Pancreas (tissue), 10 donors: ENCODE measurements at regions not wholly inside any gene's neighbourhood (a gene's known extent, or its start where the extent isn't known, plus 50 kb on each side); places are given as distances from the start of the nearest gene placed in this dataset.

Experiments
- ATAC-seq, 4 donors: fragments of 200-7000 bp; cut with Tn5 transposase; one replicate each; pipeline versions ENCODE4 v1.8.0 to v1.9.1; 2020; ENCODE audit warnings: mild to moderate bottlenecking in 4 of 4, moderate library complexity in 4 of 4
- DNase-seq, 6 donors: peaks; one replicate each; pipeline ENCODE4 v3.0.0-alpha.2; 2020
- FAIRE-seq: peaks from 2 replicates; lab custom pipeline; 2012; peaks lifted over from hg19 to GRCh38; lab: Jason Lieb, UNC
- H3K27ac ChIP-seq, 4 donors: fragments of 200-600 bp; sonication (generic); 1 replicate in 3 of 4; 2 replicates in 1 of 4; pipeline versions ENCODE4 v1.5.0 to v1.8.0; 2020
- H3K27me3 ChIP-seq, 4 donors: fragments of 200-600 bp; one replicate each; pipeline ENCODE4 v1.8.0; 2021
- H3K36me3 ChIP-seq, 3 donors: fragments of 200-600 bp; sonication (generic) in 1 of 3; one replicate each; pipeline versions ENCODE4 v1.5.0 to v1.8.0; 2020 to 2021
- H3K4me1 ChIP-seq, 3 donors: fragments of 200-600 bp; one replicate each; pipeline ENCODE4 v1.8.0; 2021
- H3K4me3 ChIP-seq, 4 donors: fragments of 200-600 bp; sonication (generic) in 2 of 4; one replicate each; pipeline versions ENCODE4 v1.5.0 to v1.8.0; 2020 to 2021
- H3K9me3 ChIP-seq, 4 donors: fragments of 200-600 bp; one replicate each; pipeline ENCODE4 v1.8.0; 2021
- CTCF ChIP-seq, 4 donors: fragments of 200-600 bp; sonication (generic) in 3 of 4; IDR thresholded peaks; one replicate each; pipeline versions ENCODE4 v1.5.0 to v1.8.0; 2021; ENCODE audit warnings: antibody characterized with exemption in 4 of 4
- WGBS, 2 donors: extraction: QIAGEN DNeasy Blood & Tissue Kit; methylation state at CpG; one replicate each; pipeline ENCODE4 v1.1.7; 2013; 5-methylcytosine and 5-hydroxymethylcytosine counted together
- intact Hi-C, 3 donors: fragments of 100-400 bp; cut with DNase I; formaldehyde crosslinking; loops; one replicate each; pipeline versions ENCODE4 v1.11.1 to v1.14.2; 2022
- donor health status: healthy with polysubstance abuse.
- donor health status: DM: no; HTN: no; CAD: no; lungs with moderate emphysema.
- donor health status: DM: no; HTN: no; CAD: no.
- donor health status: control.
- donor health status: control.
- donor health status: Bipolar disorder and iron deficiency.
- donor health status: DM: yes; HTN: yes; CAD: no.
- donor health status: DM: no; HTN: no; CAD: no.
- donor health status: DM: no; HTN: no; CAD: no.
- donor health status: DM: yes; HTN: yes; CAD: no.

- Histone ChIP-seq H3K27ac (no peak overlapping the region), H3K9me3 (no peaks in the 10 kb centered on the region), H3K4me1 (no peaks in the 10 kb centered on the region), H3K36me3 (no peaks in the 10 kb centered on the region), H3K27me3 (no peaks in the 10 kb centered on the region), H3K4me3 (no peak overlapping the region)
- no peak for ATAC-seq
- 67 to 70% methylated on average over 2 of the region's 2 CpGs for WGBS, 2 donors
- TF ChIP-seq CTCF (IDR thresholded peaks at IDR 0.05): no peak
- no peak for DNase-seq
- intact Hi-C loops: no loop called here
- FAIRE-seq: no peak
These were observed 336.9 kb upstream of the RSPO3 start for GRCh38 chr6:126781582-126781981.

- Histone ChIP-seq H3K36me3 (no peaks in the 10 kb centered on the region), H3K4me3 (no peak overlapping the region), H3K9me3 (no peaks in the 10 kb centered on the region), H3K27me3 (no peaks in the 10 kb centered on the region), H3K27ac (no peak overlapping the region), H3K4me1 (no peaks in the 10 kb centered on the region)
- ATAC-seq: no peak
- 56 to 81% methylated on average over 2 of the region's 2 CpGs for WGBS, 2 donors
- no peak for TF ChIP-seq CTCF (IDR thresholded peaks at IDR 0.05)
- intact Hi-C loops: no loop called here
- no peak for FAIRE-seq
- DNase-seq: no peak
These were observed 334.2 kb upstream of the RSPO3 start for GRCh38 chr6:126784161-126784790.

- intact Hi-C loops: no loop called here
- no peaks in the 10 kb centered on the region for H3K9me3 ChIP-seq
- no peak for FAIRE-seq
- no peak overlapping the region for H3K4me3 ChIP-seq
- no peaks in the 10 kb centered on the region for H3K27me3 ChIP-seq
- no peak for ATAC-seq
- no peaks in the 10 kb centered on the region for H3K4me1 ChIP-seq
- H3K27ac ChIP-seq: no peak overlapping the region
- 43 to 75% methylated on average over 1 of the region's 1 CpG for WGBS, 2 donors
- DNase-seq: no peak
- TF ChIP-seq CTCF (IDR thresholded peaks at IDR 0.05): no peak
- H3K36me3 ChIP-seq: no peaks in the 10 kb centered on the region
These were observed 332.2 kb upstream of the RSPO3 start for GRCh38 chr6:126786262-126786661.

GRCh38 chr6:126787635-126788034, 330.8 kb upstream of the RSPO3 start:
- Histone ChIP-seq H3K4me3 (no peak overlapping the region), H3K27ac (no peak overlapping the region), H3K4me1 (no peaks in the 10 kb centered on the region), H3K36me3 (no peaks in the 10 kb centered on the region), H3K9me3 (no peaks in the 10 kb centered on the region), H3K27me3 (no peaks in the 10 kb centered on the region)
- WGBS, 2 donors: 71 to 88% methylated on average over 1 of the region's 1 CpG
- no peak for ATAC-seq
- no peak for FAIRE-seq
- no peak for TF ChIP-seq CTCF (IDR thresholded peaks at IDR 0.05)
- intact Hi-C loops: no loop called here
- no peak for DNase-seq

- Histone ChIP-seq H3K9me3 (no peaks in the 10 kb centered on the region), H3K27ac (no peak overlapping the region), H3K27me3 (no peaks in the 10 kb centered on the region), H3K4me1 (no peaks in the 10 kb centered on the region), H3K36me3 (no peaks in the 10 kb centered on the region), H3K4me3 (no peak overlapping the region)
- FAIRE-seq (no peak), ATAC-seq (no peak), DNase-seq (no peak)
- WGBS, 2 donors: 57 to 65% methylated on average over 6 of the region's 6 CpGs
- intact Hi-C loops: no loop called here
- TF ChIP-seq CTCF (IDR thresholded peaks at IDR 0.05): no peak
These were observed 329.6 kb upstream of the RSPO3 start for GRCh38 chr6:126788861-126789365.
